GM12891 (cell line): ENCODE measurements at regions not wholly inside any gene's neighbourhood (a gene's known extent, or its start where the extent isn't known, plus 50 kb on each side); places are given as distances from the start of the nearest gene placed in this dataset.

Source experiments
- DNase-seq: peaks from one replicate; pipeline ENCODE4 v3.0.0; 2011; ENCODE audit warnings: low spot score; ENCODE audit not compliant: insufficient read length
- FAIRE-seq: peaks from 2 replicates; lab custom pipeline; 2011; peaks lifted over from hg19 to GRCh38; lab: Jason Lieb, UNC
- PAX5 ChIP-seq: IDR thresholded peaks from 2 replicates; pipeline ENCODE4 v1.6.1; 2011; ENCODE audit warnings: low read length, moderate library complexity, mild to moderate bottlenecking; ENCODE audit not compliant: insufficient read depth, severe bottlenecking
- POLR2A ChIP-seq: IDR thresholded peaks from 2 replicates; pipeline ENCODE4 v1.6.1; 2011; ENCODE audit warnings: low read depth, low read length, control low read depth
- POLR2AphosphoS5 ChIP-seq: IDR thresholded peaks from 2 replicates; pipeline ENCODE4 v1.6.1; 2011; ENCODE audit warnings: low read depth, low read length, control low read depth
- POU2F2 ChIP-seq: IDR thresholded peaks from 2 replicates; pipeline ENCODE4 v1.6.1; 2011; ENCODE audit warnings: low read depth, mild to moderate bottlenecking, control low read depth, low read length, moderate library complexity
- SPI1 ChIP-seq: IDR thresholded peaks from 2 replicates; pipeline ENCODE4 v1.6.1; 2011; ENCODE audit warnings: low read depth, low read length, control low read depth
- TAF1 ChIP-seq: IDR thresholded peaks from 2 replicates; pipeline ENCODE4 v1.6.1; 2011; ENCODE audit warnings: low read depth, low read length, control low read depth

GRCh38 chr18:77666613-77667012 lies 417.0 kb downstream of the GALR1 start:
- TF ChIP-seq POLR2A (no peak), POLR2AphosphoS5 (no peak), SPI1 (no peak), TAF1 (no peak), POU2F2 (no peak), PAX5 (no peak)
- no peak for FAIRE-seq
- no peak for DNase-seq

GRCh38 chr18:77668219-77668618 lies 418.6 kb downstream of the GALR1 start:
- FAIRE-seq, result no peak

GRCh38 chr18:77669331-77669730 lies 419.7 kb downstream of the GALR1 start:
- no peak for TF ChIP-seq POLR2A
- no peak for TF ChIP-seq SPI1
- no peak for TF ChIP-seq TAF1
- TF ChIP-seq PAX5, result no peak
- TF ChIP-seq POLR2AphosphoS5, result no peak
- TF ChIP-seq POU2F2, result no peak

More at GRCh38 chr18:77668219-77668618, 418.6 kb downstream of the GALR1 start:
- no peak for DNase-seq
- TF ChIP-seq TAF1, result no peak
- TF ChIP-seq PAX5, result no peak
- TF ChIP-seq POU2F2, result no peak
- no peak for TF ChIP-seq POLR2A
- no peak for TF ChIP-seq POLR2AphosphoS5
- TF ChIP-seq SPI1, result no peak

DNA sequence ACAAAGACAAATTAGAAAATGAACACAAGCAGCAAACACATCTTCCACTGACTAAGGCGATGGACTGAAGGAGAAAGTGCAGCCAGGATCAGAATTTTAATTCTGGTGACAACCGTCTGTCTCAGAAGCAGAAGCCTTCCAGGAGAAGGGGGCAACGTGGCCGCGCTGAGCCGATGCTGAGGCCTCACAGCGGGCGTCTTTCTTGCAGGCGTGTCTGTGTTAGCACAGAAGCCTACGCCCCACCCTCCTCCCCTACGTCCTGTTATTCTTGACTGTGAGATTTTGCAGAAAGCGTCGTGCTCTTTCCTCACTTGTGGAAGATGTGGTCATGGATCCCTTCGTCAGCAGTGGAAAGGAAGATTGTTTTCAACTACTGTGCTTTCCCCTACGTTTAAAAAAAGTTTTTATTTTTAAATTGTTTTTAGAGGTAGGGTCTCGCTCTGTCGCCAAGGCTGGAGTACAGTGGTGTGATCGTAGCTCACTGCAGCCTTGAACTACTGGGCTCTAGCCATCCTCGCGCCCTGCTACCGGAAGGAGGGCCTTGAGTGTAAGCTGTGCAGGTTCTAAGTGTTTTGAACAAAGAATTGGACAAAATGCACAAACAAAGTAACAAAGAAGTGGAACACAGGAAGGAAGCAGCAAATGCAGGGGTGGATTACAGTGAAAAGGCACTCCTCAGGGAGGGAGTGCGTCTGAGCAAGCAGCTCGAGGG lies 422.0 kb downstream of the GALR1 start:
- TF ChIP-seq PAX5, result no peak
- no peak for DNase-seq
- FAIRE-seq, result no peak

More at GRCh38 chr18:77669331-77669730, 419.7 kb downstream of the GALR1 start:
- no peak for FAIRE-seq
- DNase-seq, result no peak

DNA sequence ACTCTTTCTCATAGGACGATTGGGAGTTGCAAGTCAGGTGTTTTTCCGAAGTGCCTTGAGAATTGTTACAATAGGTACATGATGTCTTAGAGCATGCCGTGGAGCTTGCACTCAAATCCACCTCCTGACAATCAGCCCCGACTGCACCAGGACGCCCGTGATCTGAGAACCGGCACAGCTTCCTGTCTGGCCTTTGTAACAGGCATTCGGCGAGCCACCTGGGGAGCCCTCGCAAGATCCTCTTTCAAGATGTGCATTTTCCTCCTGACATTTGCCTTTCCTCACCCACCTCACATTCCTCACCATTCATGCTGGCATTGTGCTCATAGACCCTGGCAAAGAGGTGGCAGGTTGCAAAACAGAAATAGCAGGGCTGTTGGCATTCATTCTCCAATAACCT lies 427.3 kb downstream of the GALR1 start:
- DNase-seq, result no peak
- no peak for FAIRE-seq
- TF ChIP-seq POU2F2 (no peak), POLR2AphosphoS5 (no peak), PAX5 (no peak), POLR2A (no peak), TAF1 (no peak), SPI1 (no peak)

DNA sequence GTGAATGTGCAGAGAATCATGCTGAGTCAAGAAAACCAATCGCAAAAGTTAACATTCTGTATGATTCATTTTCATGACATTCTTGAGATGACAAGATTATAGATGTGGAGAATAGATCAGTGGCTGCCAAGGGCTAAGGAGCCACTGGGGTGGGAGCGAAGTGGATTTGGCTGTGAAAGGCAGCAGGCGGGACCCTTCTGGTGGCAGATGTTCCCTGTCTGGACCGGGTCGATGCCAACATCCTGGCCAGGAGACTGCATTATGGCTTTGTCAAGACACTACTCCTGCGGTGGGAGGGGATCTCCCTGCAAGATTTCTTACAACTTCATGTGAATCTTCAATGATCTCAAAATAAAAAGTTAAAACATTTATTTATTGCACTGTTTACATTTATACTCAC lies 427.9 kb downstream of the GALR1 start:
- TF ChIP-seq POU2F2, result no peak
- FAIRE-seq (no peak), DNase-seq (no peak)

DNA sequence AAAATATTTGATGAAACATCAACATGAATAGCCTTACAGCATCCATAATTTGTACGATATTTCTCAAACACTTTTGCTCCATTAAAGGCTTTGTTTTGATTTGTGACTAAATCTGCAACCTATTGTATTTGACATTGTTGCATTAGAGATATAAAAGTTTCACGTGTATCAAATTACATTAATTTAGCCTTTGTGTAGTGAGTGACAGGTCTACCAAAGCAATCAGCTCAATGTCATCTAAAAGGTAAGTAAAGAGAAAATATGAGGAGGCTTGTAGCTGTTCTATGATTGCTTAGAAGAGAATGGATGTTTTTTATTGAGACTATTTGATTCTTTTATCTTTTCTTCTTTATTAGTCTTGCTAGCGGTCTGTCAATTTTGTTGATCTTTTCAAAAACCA lies 430.2 kb downstream of the GALR1 start:
- no peak for FAIRE-seq
- no peak for DNase-seq
- no peak for TF ChIP-seq POU2F2
- TF ChIP-seq SPI1, result no peak

- no peak for FAIRE-seq
- no peak for TF ChIP-seq POLR2AphosphoS5
- no peak for TF ChIP-seq POU2F2
- TF ChIP-seq SPI1, result no peak
- no peak for TF ChIP-seq PAX5
- TF ChIP-seq POLR2A, result no peak
- no peak for TF ChIP-seq TAF1
- no peak for DNase-seq
These were observed 450.4 kb downstream of the GALR1 start for GRCh38 chr18:77700051-77700450.

GRCh38 chr18:77701977-77702376 lies 452.3 kb downstream of the GALR1 start:
- TF ChIP-seq SPI1 (no peak), POLR2AphosphoS5 (no peak), POLR2A (no peak), TAF1 (no peak), POU2F2 (no peak), PAX5 (no peak)
- DNase-seq (no peak), FAIRE-seq (no peak)

- FAIRE-seq, result no peak
- TF ChIP-seq POLR2AphosphoS5 (no peak), PAX5 (no peak), TAF1 (no peak), POLR2A (no peak), POU2F2 (no peak), SPI1 (no peak)
- no peak for DNase-seq
These were observed 453.0 kb downstream of the GALR1 start for GRCh38 chr18:77702686-77703085.

DNA sequence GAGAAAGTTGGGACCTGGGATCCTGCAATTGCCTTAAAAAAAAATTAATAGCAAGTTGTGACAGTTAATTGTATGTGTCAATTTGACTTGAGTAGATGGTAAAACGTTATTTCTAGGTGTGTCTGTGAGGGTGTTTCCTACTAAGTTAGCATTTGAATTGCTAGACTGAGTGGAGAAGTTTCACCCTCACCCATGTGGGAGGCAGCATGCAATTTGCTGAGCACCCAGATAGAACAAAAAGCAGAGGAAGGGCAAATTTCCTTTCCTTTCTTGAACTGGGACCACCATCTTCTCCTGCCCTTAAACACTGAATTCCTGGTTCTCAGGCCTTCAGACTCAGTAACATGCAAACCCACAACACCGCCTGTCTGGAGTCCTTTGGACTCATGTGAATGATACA lies 455.7 kb downstream of the GALR1 start:
- DNase-seq, result no peak
- FAIRE-seq, result no peak
- TF ChIP-seq POU2F2 (no peak), POLR2A (no peak), POLR2AphosphoS5 (no peak), TAF1 (no peak), PAX5 (no peak)
